Right hindlimb (tissue), 1 donor: ENCODE measurements at regions not wholly inside any gene's neighbourhood (a gene's known extent, or its start where the extent isn't known, plus 50 kb on each side); places are given as distances from the start of the nearest gene placed in this dataset.

Source experiments
- DNase-seq: peaks from one replicate; pipeline ENCODE4 v3.0.0-alpha.2; 2018

GRCh38 chr10:112091703-112092102, 91.9 kb downstream of the GPAM start:
- DNase-seq: no peak

- no peak for DNase-seq
These were observed 91.0 kb downstream of the GPAM start for GRCh38 chr10:112092519-112092918.

GRCh38 chr10:112094984-112095383, 88.6 kb downstream of the GPAM start:
- no peak for DNase-seq

GRCh38 chr10:112095731-112096130, 87.8 kb downstream of the GPAM start:
- DNase-seq: no peak

DNA sequence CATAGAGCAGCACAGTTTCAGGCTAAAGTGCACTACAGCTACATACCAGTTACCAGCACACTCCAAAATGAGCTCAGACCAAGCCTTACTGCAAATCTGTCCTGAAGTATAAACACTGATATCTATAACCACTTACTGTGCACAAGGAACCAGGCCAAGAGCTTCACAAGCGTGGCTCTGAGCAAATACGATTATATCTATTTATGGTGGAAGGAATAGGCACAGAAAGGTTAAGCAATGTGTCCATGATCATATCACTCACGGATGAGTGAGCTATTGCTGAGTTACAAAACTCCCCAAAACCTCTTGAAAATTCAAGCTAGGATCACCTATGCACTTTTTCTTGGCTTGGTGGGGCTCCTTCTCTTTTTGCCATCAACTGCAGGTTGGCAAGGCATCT, 84.9 kb downstream of the GPAM start:
- DNase-seq: no peak
